HCT116 (cell line): ENCODE measurements at regions not wholly inside any gene's neighbourhood (a gene's known extent, or its start where the extent isn't known, plus 50 kb on each side); places are given as distances from the start of the nearest gene placed in this dataset.

Experiments
- ATAC-seq: fragments of 200-7000 bp; cut with Tn5 transposase; 2 replicates; pipeline ENCODE4 v1.9.1; 2020; ENCODE audit warnings: mild to moderate bottlenecking, moderate library complexity
- BruUV-seq: library from RNA; stranded (reverse); fragments of 400-500 nt; replicated peaks from 2 replicates; lab custom pipeline; 2021; lab: Mats Ljungman, UMichigan
- CTCF ChIA-PET: fragments of 300-600 bp; sonication (Branson Sonifier 250); formaldehyde crosslinking; loops from one replicate; lab custom pipeline; 2021; ENCODE audit warnings: antibody characterized with exemption; lab: Charles Lee
- POLR2A ChIA-PET: fragments of 300-600, 350-600 bp; sonication (Branson Sonifier 250); formaldehyde crosslinking; loops from one replicate; lab custom pipeline; 2021; ENCODE audit warnings: antibody characterized with exemption; lab: Charles Lee
- RAD21 ChIA-PET, 2 experiments: fragments of 300-600 bp; sonication (Branson Sonifier 250); formaldehyde crosslinking; loops; one replicate each; lab custom pipeline; 2023; ENCODE audit warnings: low total read pairs in 2 of 2; ENCODE audit not compliant: uncharacterized antibody in 2 of 2, unreplicated experiment in 2 of 2, low non-redundant PET in 1 of 2; lab: Charles Lee
- DNase-seq: peaks from one replicate; pipeline ENCODE4 v3.0.0-alpha.2; 2010; ENCODE audit warnings: low read depth, low spot score
- H2AFZ ChIP-seq: fragments of 200-600 bp; shearing (Covaris generic), sonication (generic); 2 replicates; pipeline ENCODE4 v1.6.1; 2017; ENCODE audit warnings: low read depth, mixed run types, mixed read lengths, antibody characterized with exemption, low read length; ENCODE audit not compliant: poor library complexity, severe bottlenecking
- H3K27ac ChIP-seq: 2 replicates; pipeline ENCODE4 v1.5.1; 2012; ENCODE audit warnings: low read depth, low read length
- H3K27me3 ChIP-seq: fragments of 200-600 bp; sonication (generic); 2 replicates; pipeline ENCODE4 v1.6.1; 2016; ENCODE audit warnings: mixed run types, low read length, mixed read lengths; ENCODE audit not compliant: insufficient read depth
- H3K36me3 ChIP-seq, 2 experiments: fragments of 200-500 bp in 1 of 2; fragments of 200-600 bp in 1 of 2; sonication (Bioruptor generic) in 1 of 2; sonication (generic) in 1 of 2; 2 replicates each; pipeline versions ENCODE4 v1.5.1 to v1.6.1; 2014 to 2016; ENCODE audit warnings: low read length in 2 of 2, inconsistent platforms in 1 of 2, mixed read lengths in 1 of 2, mixed run types in 1 of 2; ENCODE audit not compliant: insufficient read depth in 2 of 2, control insufficient read depth in 1 of 2
- H3K4me1 ChIP-seq, 2 experiments: fragments of 200-600 bp in 1 of 2; sonication (generic) in 1 of 2; 2 replicates each; pipeline versions ENCODE4 v1.5.1 to v1.6.1; 2012 to 2017; ENCODE audit warnings: low read length in 2 of 2, inconsistent platforms in 1 of 2, mild to moderate bottlenecking in 1 of 2, mixed read lengths in 1 of 2, mixed run types in 1 of 2, moderate library complexity in 1 of 2; ENCODE audit not compliant: insufficient read depth in 2 of 2, control insufficient read depth in 1 of 2
- H3K4me2 ChIP-seq: fragments of 200-600 bp; sonication (generic); 2 replicates; pipeline ENCODE4 v1.6.1; 2017; ENCODE audit warnings: mixed run types, low read length, mixed read lengths
- H3K4me3 ChIP-seq, 2 experiments: fragments of 200-600 bp in 1 of 2; sonication (generic) in 1 of 2; replicated peaks in 1 of 2; 2 replicates each; pipeline ENCODE4 v1.5.1; 2011 to 2016; ENCODE audit warnings: low read length in 2 of 2, control low read depth in 1 of 2, low read depth in 1 of 2, mild to moderate bottlenecking in 1 of 2, mixed read lengths in 1 of 2, mixed run types in 1 of 2
- H3K79me2 ChIP-seq: fragments of 200-600 bp; sonication (generic); 2 replicates; pipeline ENCODE4 v1.6.1; 2017; ENCODE audit warnings: mild to moderate bottlenecking, mixed run types, low read length, moderate library complexity, mixed read lengths; ENCODE audit not compliant: insufficient read depth
- H3K9ac ChIP-seq: fragments of 200-600 bp; sonication (generic); 2 replicates; pipeline ENCODE4 v1.6.1; 2016; ENCODE audit warnings: low read length, mixed read lengths
- H3K9me2 ChIP-seq: fragments of 200-600 bp; sonication (generic), shearing (Covaris generic); 2 replicates; pipeline ENCODE4 v1.6.1; 2017; ENCODE audit warnings: mixed run types, mild to moderate bottlenecking, moderate library complexity; ENCODE audit not compliant: insufficient read depth
- H3K9me3 ChIP-seq, 2 experiments: fragments of 200-500 bp in 1 of 2; fragments of 200-600 bp in 1 of 2; sonication (Bioruptor generic) in 1 of 2; sonication (generic) in 1 of 2; 2 replicates each; pipeline ENCODE4 v1.6.1; 2014 to 2017; ENCODE audit warnings: low read length in 2 of 2, mixed read lengths in 2 of 2, inconsistent platforms in 1 of 2, low read depth in 1 of 2, mild to moderate bottlenecking in 1 of 2, mixed run types in 1 of 2, moderate library complexity in 1 of 2; ENCODE audit not compliant: control insufficient read depth in 1 of 2, insufficient read depth in 1 of 2
- H4K20me1 ChIP-seq: fragments of 200-600 bp; sonication (generic), shearing (Covaris generic); 2 replicates; pipeline ENCODE4 v1.6.1; 2017; ENCODE audit warnings: mixed run types, mild to moderate bottlenecking, moderate library complexity; ENCODE audit not compliant: insufficient read depth
- CBX3 ChIP-seq: IDR thresholded peaks from 2 replicates; pipeline ENCODE4 v1.6.1; 2012; ENCODE audit warnings: low read depth
- CEBPB ChIP-seq: IDR thresholded peaks from 2 replicates; pipeline ENCODE4 v1.6.1; 2012; ENCODE audit warnings: low read depth
- ELF1 ChIP-seq: IDR thresholded peaks from 2 replicates; pipeline ENCODE4 v1.6.1; 2012; ENCODE audit warnings: low read depth, borderline replicate concordance
- SIN3A ChIP-seq: IDR thresholded peaks from 2 replicates; pipeline ENCODE4 v1.6.1; 2012; ENCODE audit warnings: low read depth
- SP1 ChIP-seq: IDR thresholded peaks from 2 replicates; pipeline ENCODE4 v1.6.1; 2012; ENCODE audit warnings: low read depth
- SRF ChIP-seq: IDR thresholded peaks from 2 replicates; pipeline ENCODE4 v1.6.1; 2012; ENCODE audit warnings: low read depth
- TCF7L2 ChIP-seq: IDR thresholded peaks from 2 replicates; pipeline ENCODE4 v1.7.0; 2011; ENCODE audit warnings: borderline replicate concordance, inconsistent platforms; ENCODE audit not compliant: insufficient read depth, insufficient read length; ENCODE audit errors: extremely low read depth
- ZFX ChIP-seq: fragments of 450-650 bp; IDR thresholded peaks from 2 replicates; pipeline ENCODE4 v1.6.1; 2017
- ZNF274 ChIP-seq: fragments of 200-500 bp; sonication (Bioruptor generic); IDR thresholded peaks from 2 replicates; pipeline ENCODE4 v1.6.1; 2014; ENCODE audit warnings: mild to moderate bottlenecking, low read depth, low read length, inconsistent platforms
- intact Hi-C: fragments of 100-400 bp; cut with micrococcal nuclease; formaldehyde crosslinking; loops from 2 replicates; pipeline ENCODE4 v1.10.0; 2022
- TF ChIP-seq, protein P1 (sequence below): IDR thresholded peaks from 2 replicates; pipeline ENCODE4 v1.6.1; 2012
- TF ChIP-seq, protein P2 (sequence below): IDR thresholded peaks from 2 replicates; pipeline ENCODE4 v1.6.1; 2012; ENCODE audit warnings: low read depth
- TF ChIP-seq, protein P3 (sequence below): IDR thresholded peaks from 2 replicates; pipeline ENCODE4 v1.6.1; 2012

DNA sequence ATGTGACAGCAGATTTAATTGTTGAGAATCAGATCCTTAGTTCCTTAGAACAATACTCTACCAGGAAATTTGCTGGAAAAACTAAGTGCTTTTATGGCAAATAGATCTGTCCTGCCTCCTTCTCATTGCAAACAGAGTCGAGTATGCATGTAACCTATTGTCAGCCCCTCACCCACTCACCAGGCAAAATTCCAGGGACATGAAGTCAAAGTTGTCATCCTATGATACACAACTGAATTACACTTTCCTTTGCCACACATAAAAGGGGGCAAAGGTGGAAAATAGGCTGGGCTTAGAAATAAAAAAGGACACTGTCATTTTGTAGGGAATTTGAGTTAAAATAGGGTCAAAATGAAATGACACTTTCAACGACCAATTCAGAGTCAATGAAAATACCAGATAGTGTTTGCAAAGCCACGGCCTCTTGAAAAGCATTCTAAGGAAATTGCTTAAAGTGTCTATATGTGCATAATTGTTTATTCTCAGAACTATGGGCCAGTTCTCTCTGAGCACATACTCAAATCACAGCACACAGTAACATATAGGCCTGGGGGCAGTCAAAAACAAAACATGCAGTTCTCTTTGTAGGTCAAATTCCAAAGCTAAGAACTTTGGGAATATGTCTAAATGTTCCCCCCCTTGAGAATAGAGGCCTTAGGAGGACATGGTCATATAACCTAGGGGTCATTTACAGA lies 452.8 kb downstream of the NFIB start:
- no TSS peak for BruUV-seq
- intact Hi-C loops = no loop called here
- ChIA-PET POLR2A (no interaction called here), CTCF (no interaction called here), RAD21 (no interaction called here)
- TF ChIP-seq, protein P1, sequence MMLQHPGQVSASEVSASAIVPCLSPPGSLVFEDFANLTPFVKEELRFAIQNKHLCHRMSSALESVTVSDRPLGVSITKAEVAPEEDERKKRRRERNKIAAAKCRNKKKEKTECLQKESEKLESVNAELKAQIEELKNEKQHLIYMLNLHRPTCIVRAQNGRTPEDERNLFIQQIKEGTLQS = no peak
- TF ChIP-seq CBX3 = no peak
- TF ChIP-seq ELF1 = no peak
- no peak for TF ChIP-seq ZFX
- no peak for TF ChIP-seq CEBPB
- no peak for TF ChIP-seq ZNF274
- no peak for TF ChIP-seq SRF
- TF ChIP-seq SIN3A = no peak
- TF ChIP-seq TCF7L2 = no peak
- TF ChIP-seq SP1 = no peak
- TF ChIP-seq, protein P2, sequence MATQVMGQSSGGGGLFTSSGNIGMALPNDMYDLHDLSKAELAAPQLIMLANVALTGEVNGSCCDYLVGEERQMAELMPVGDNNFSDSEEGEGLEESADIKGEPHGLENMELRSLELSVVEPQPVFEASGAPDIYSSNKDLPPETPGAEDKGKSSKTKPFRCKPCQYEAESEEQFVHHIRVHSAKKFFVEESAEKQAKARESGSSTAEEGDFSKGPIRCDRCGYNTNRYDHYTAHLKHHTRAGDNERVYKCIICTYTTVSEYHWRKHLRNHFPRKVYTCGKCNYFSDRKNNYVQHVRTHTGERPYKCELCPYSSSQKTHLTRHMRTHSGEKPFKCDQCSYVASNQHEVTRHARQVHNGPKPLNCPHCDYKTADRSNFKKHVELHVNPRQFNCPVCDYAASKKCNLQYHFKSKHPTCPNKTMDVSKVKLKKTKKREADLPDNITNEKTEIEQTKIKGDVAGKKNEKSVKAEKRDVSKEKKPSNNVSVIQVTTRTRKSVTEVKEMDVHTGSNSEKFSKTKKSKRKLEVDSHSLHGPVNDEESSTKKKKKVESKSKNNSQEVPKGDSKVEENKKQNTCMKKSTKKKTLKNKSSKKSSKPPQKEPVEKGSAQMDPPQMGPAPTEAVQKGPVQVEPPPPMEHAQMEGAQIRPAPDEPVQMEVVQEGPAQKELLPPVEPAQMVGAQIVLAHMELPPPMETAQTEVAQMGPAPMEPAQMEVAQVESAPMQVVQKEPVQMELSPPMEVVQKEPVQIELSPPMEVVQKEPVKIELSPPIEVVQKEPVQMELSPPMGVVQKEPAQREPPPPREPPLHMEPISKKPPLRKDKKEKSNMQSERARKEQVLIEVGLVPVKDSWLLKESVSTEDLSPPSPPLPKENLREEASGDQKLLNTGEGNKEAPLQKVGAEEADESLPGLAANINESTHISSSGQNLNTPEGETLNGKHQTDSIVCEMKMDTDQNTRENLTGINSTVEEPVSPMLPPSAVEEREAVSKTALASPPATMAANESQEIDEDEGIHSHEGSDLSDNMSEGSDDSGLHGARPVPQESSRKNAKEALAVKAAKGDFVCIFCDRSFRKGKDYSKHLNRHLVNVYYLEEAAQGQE = no peak
- TF ChIP-seq, protein P3, sequence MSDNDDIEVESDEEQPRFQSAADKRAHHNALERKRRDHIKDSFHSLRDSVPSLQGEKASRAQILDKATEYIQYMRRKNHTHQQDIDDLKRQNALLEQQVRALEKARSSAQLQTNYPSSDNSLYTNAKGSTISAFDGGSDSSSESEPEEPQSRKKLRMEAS = no peak
- no peaks in the 10 kb centered on the region for H3K27me3 ChIP-seq
- no peaks in the 10 kb centered on the region for H3K4me1 ChIP-seq
- H3K9ac ChIP-seq = no peak overlapping the region
- DNase-seq (no peak), ATAC-seq (no peak)
- no peaks in the 10 kb centered on the region for H4K20me1 ChIP-seq
- no peak overlapping the region for H2AFZ ChIP-seq
- H3K36me3 ChIP-seq = no peaks in the 10 kb centered on the region
- no peak overlapping the region for H3K4me3 ChIP-seq
- H3K79me2 ChIP-seq = no peaks in the 10 kb centered on the region
- H3K27ac ChIP-seq = no peak overlapping the region
- no peak overlapping the region for H3K4me2 ChIP-seq
- H3K9me3 ChIP-seq = no peaks in the 10 kb centered on the region
- H3K9me2 ChIP-seq = no peaks in the 10 kb centered on the region
